ENCODE measurements at regions not wholly inside any gene's neighbourhood (a gene's known extent, or its start where the extent isn't known, plus 50 kb on each side); places are given as distances from the start of the nearest gene placed in this dataset.

- TF ChIP-seq CTCF (IDR thresholded peaks at IDR 0.05) (no peak), EP300 (IDR thresholded peaks at IDR 0.05) (no peak), POLR2A (IDR thresholded peaks at IDR 0.05) (no peak), POLR2AphosphoS5 (IDR thresholded peaks at IDR 0.05) (no peak)
Measured at GRCh38 chr18:38313831-38314230, 748.2 kb upstream of the CELF4 start.
